GM19372 (cell line): ENCODE measurements at regions not wholly inside any gene's neighbourhood (a gene's known extent, or its start where the extent isn't known, plus 50 kb on each side); places are given as distances from the start of the nearest gene placed in this dataset.
A peak's percentile ranks its signal among the peaks of the same experiment; 100 is the strongest.
"Not testable (repeated sequence)": the region's sequence is repeated elsewhere in the genome, so short reads cannot be mapped to it uniquely, and the experiment has no call there.

Experiments
- ATAC-seq: cut with Tn5 transposase; IDR thresholded peaks from one replicate; pipeline ENCODE4 v1.9.1; 2021; ENCODE audit warnings: mild to moderate bottlenecking, low read depth, moderate library complexity; ENCODE audit not compliant: unreplicated experiment

DNA sequence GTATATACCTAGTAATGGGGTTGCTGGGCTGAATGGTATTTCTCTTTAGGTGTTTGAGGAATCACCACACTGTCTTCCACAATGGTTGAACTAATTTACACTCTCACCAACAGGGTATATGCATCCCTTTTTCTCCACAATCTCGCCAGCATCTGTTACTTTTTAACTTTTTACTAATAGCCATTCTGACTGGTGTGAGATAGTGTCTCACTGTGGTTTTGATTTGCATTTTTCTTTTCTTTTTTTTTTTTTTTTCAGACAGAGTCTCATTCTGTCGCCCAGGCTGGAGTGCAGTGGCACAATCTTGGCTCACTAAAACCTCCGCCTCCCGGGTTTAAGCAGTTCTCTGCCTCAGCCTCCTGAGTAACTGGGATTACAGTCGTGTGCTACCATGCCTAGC is 134.7 kb upstream of the PGRMC2 start:
- ATAC-seq, result not testable (repeated sequence)

DNA sequence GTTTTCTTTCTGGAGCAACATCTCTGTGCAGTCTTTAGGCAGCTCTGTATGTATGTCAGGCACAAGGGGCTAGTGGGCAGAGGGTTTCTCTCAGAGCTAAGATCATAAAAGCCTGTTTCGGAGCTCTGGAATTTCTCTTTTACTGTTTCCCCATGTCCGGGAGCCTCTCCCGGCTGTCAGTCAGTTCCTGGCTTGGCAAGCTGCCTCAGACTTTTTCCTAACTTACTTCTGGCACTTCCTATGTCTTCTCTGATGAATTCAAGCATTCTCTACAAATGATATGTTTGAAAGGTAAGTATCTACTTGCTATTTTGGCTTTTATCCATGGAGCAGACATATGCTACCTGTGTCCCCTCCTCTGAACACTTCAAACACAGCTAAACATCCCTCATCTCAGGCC is 129.3 kb upstream of the PGRMC2 start:
- ATAC-seq, result no peak

DNA sequence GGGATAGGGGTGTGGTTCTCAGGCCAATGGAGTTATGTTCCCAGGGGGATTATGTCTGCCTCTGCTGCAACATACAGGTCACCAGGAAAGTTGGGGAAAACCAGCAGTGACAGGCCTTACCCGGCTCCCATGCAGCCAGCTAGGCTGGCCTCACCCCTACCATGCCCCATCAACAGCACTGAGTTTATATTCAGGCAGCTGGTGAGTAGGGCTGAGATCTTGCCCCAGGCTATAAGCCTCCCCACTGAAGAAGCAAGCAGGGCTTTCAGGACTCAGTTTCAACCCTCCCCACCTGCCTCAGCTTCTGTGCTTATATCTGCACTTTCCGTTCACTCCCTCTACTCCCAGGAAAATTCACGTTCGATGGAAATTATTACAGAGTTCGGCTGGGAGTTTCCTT is 122.4 kb upstream of the PGRMC2 start:
- no peak for ATAC-seq

GRCh38 chr4:128403586-128403985 is 116.0 kb upstream of the PGRMC2 start:
- no peak for ATAC-seq

GRCh38 chr4:128394778-128395177 is 107.2 kb upstream of the PGRMC2 start:
- ATAC-seq, result no peak

GRCh38 chr4:128393101-128393704 is 105.6 kb upstream of the PGRMC2 start:
- ATAC-seq, result peak; percentile 59

DNA sequence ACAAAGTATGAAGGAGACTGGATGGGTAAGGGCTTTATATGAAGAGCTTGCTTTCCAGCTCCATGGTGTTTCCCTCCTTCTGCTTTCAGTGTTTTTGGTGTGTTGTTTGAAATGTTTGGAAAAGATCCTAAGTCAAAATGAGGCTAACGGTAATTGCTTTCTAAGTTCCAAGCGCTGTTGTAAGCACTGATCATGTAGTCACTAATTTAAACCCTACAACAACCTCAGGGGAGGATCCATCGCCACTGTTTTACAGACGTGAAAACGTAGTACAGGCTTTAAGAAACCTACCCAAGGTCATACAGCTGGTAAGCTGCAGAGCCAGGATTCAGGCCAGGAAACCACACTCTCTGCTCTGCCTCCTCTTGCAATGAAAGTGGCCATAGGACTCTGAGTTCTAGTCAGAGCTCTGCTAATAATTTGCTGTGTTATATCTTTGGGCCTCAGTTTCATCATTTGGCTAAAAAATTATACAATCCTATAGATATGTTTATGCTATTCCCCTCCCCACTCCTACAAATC is 102.9 kb upstream of the PGRMC2 start:
- ATAC-seq, result no peak

GRCh38 chr4:128388796-128389195 is 101.2 kb upstream of the PGRMC2 start:
- no peak for ATAC-seq

DNA sequence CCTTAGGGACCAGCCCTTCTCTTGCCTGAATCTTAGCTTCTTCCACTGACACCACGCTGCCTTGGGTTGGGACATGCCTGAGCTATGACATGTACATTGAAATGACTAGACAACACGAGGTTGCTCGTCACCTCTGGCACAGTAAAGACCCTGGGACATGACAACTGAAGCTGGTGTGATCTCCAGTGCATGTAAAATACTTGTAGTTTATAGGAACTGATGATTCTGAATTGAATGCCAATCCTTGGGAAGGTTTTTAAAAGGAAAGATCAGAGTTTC is 100.7 kb upstream of the PGRMC2 start:
- ATAC-seq, result no peak

DNA sequence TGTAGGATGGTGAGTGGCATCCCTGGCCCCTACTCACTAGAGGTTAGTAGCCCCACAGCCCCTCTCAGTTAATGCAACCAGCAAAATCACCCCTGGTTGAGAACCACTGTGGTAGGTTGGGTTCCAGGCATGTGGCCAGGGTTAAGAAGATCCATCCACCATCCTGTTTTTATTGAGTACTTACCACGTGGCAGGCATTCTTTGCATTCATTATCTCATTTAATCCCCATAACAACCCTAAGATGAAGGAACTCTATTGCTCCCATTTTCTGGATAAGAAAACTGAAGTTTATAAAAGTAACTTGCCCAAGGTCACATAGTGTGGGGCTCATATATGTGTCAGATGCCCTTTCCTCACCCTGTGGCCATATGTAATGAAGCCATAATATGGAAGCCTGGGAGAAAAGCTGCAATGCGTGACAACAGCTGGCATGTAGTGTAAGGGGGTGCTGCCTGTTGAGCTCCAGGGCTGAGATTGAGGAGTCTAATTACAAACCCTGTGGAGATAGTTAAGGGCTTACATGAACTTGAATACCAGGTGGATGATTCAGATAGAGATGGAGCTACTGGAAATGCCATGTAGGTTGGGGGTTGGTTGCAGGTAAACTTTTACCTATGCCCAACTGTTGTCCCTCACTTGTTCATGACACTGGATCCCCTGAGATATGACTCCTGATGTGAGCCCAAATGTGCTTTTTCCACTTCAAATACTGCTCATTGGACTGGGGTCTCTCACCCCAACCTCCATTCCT is 100.2 kb upstream of the PGRMC2 start:
- ATAC-seq, result no peak

DNA sequence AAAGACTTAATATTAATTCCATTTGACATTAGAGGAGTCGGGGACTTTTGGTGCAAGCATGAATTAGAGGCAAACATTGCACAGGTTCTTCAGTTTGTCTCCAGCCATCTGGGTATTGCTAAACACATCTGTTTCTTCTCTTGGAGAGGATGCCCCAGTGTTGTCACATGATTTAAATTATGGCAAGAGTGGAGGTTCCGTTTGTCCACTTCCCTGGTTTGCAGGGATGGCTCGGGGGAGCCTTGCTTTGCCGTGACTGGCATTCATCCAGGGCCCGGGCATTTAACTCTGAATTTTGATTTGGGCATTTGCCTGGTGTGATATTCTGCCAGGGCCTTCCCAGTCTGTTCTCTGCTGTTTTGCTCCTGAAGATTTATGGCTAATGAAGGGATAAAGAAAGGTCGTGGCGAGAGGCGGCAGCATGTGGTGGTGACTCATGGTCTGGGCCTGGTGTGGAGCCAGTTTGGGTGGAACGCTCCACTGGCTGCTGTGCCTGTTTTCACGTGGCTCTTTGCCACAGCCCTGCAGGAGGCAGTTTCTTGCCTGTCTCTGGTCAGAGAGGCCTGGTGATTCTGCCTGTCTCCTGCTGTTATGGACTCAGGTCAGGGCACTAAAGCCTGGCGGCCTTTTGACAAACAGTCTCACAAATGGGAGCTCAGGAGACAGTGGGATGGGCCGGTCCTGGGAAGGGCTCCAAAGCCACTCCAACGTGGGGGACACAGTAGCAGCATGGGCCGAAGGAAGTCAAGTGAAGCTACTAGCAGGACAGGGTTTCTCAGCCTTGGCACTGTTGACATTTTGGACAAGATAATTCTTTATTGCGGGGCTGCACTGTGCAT is 99.4 kb upstream of the PGRMC2 start:
- ATAC-seq, result no peak

DNA sequence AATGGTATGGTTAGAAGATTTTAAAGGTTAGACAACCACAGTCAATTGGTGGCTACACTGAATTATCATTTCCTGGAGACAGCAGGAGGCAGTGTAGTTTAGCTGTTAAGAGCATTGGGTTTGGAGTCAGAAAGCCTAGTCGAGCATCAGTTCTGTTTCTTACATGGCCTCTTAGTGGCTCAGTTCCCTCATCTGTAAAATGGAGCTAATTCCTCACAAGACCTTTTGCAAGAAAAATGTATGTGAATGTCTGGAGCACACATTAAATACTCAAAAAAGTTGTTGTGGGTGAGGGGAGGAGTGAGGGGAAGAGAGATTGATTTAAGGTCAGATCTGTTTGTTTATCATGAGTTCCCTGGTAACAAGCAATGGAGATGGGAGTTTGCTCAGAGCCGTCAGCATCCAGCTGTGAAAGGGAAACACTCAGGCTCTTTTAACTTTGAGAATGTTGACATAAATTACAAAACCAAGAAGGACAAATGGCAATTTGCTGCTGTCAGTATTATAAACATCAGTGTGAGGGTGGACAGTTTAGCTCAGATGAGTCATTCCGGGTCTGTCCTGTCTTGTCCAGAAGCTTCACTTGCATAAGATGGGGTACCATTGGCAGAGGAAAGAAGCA is 98.2 kb upstream of the PGRMC2 start:
- ATAC-seq, result no peak

GRCh38 chr4:128384765-128385598 is 97.4 kb upstream of the PGRMC2 start:
- no peak for ATAC-seq

DNA sequence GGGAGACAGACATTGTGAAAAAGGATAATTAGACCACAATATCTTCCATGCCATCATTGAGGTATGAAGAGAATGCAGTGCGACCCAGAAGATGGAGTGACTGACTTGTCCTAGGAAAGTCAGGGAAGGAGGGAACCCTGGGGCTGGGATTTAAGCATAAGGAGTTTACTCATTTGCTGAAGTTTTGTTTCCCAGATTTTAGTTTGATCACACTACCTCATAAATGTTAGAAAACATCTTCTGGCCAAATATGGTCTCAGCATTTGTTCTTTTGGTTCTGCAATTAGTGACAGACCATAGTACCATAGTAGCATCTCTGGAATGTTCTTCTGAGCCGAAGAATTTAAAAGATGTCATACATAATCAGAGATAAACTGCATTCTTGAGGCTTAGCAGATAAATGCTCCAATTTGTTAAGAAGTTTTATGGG is 96.5 kb upstream of the PGRMC2 start:
- no peak for ATAC-seq

- ATAC-seq, result no peak
These were observed 94.3 kb upstream of the PGRMC2 start for GRCh38 chr4:128381748-128382559.

DNA sequence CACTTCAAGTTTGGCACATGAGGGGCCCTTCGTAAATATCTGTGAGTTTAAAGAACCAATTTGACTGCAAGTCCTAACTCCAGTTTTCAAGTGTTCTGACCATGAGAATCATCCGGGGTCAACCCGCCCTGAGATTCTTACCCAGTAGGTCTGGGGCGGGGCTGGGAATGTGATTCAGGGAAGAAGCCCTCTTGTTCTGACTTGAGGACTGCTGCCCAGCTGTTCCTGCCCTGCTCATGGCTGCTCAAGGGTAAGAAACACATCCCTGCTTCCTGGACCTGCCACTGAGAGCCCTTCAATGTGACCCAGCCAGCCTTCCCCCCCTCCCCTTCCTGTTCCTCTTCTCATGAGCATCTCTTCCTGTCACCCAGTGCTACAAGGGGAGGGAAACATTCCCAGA is 92.7 kb upstream of the PGRMC2 start:
- ATAC-seq, result no peak

DNA sequence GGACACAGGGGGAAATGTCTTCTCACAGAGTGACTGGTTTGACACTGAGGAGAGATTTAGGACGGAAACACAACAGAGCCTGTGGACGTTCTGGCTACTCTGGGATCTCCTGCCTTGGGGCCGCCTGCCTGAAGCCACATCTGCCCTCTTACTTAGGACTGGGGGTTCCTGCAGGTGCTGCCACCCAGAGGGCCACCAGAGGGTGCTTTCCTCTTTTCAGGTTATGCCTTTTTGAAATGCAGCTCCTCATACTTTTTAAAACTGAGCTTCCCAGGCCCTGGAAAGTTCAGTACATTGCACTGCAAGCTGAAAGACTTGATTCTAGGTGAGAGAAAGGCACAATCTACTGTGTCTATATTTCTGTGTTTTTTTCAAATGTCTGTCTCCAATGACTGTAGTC is 92.2 kb upstream of the PGRMC2 start:
- no peak for ATAC-seq

GRCh38 chr4:128378668-128379067 is 91.1 kb upstream of the PGRMC2 start:
- no peak for ATAC-seq

GRCh38 chr4:128376958-128377357 is 89.3 kb upstream of the PGRMC2 start:
- no peak for ATAC-seq
